ENCODE measurements at regions not wholly inside any gene's neighbourhood (a gene's known extent, or its start where the extent isn't known, plus 50 kb on each side); places are given as distances from the start of the nearest gene placed in this dataset.

DNA sequence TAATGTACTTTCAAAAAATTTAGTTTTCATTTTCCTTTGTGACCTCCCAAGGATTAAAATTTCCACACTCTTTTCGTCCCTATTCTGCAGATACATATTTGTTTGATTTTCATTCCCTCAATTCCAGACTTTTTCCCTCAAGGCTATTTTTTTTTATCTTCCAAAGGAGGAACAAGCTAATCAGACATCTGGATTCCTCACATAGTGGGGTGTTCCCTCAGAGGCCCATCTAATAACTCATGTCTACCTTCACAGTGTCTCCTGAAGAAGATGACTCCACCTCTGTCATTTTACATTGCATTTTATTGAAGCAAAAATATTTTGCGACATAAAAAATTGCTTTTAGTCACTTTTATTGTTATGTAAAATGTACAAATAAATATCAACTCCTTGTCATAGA, 122.2 kb downstream of the RFPL4B start:
- TF ChIP-seq, protein P1, sequence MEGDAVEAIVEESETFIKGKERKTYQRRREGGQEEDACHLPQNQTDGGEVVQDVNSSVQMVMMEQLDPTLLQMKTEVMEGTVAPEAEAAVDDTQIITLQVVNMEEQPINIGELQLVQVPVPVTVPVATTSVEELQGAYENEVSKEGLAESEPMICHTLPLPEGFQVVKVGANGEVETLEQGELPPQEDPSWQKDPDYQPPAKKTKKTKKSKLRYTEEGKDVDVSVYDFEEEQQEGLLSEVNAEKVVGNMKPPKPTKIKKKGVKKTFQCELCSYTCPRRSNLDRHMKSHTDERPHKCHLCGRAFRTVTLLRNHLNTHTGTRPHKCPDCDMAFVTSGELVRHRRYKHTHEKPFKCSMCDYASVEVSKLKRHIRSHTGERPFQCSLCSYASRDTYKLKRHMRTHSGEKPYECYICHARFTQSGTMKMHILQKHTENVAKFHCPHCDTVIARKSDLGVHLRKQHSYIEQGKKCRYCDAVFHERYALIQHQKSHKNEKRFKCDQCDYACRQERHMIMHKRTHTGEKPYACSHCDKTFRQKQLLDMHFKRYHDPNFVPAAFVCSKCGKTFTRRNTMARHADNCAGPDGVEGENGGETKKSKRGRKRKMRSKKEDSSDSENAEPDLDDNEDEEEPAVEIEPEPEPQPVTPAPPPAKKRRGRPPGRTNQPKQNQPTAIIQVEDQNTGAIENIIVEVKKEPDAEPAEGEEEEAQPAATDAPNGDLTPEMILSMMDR (IDR thresholded peaks at IDR 0.05), result no peak
- no peak overlapping the region for H3K27ac ChIP-seq
- no peak for ATAC-seq
- H3K9me3 ChIP-seq, result no peaks in the 10 kb centered on the region
- 80 to 90% methylated on average over 2 of the region's 2 CpGs for WGBS, 2 donors
- intact Hi-C loops (cut with DNase I), result no loop called here
- H3K4me3 ChIP-seq, result no peak overlapping the region
- no peaks in the 10 kb centered on the region for H3K27me3 ChIP-seq
- no peaks in the 10 kb centered on the region for H3K36me3 ChIP-seq
- no peak for DNase-seq
- H3K4me1 ChIP-seq, result no peaks in the 10 kb centered on the region

DNA sequence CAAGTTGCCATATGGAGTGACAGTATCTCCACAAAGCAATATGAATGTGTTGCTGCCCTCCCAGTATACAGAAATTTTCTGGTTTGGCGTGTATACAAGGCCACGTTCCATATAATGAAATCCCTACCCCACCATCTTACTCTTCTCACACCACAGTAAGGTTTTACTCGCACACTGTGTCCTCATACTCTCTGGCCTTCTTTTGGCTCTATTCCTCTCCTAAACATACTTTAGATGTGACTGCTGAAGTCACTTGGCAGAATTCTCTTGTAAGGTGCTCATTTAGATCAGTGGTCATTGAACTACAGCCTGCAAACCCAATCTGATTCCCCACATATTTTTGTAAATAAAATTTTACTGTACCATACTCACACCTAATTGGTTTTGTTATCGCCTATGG, 123.2 kb downstream of the RFPL4B start:
- DNase-seq, result no peak
- Histone ChIP-seq H3K4me3 (no peak overlapping the region), H3K4me1 (no peaks in the 10 kb centered on the region), H3K36me3 (no peaks in the 10 kb centered on the region), H3K27me3 (no peaks in the 10 kb centered on the region), H3K27ac (no peak overlapping the region), H3K9me3 (no peaks in the 10 kb centered on the region)
- 92 to 97% methylated on average over 4 of the region's 4 CpGs for WGBS, 2 donors
- intact Hi-C loops (cut with DNase I), result no loop called here
- TF ChIP-seq, protein P1 (IDR thresholded peaks at IDR 0.05), result no peak
- no peak for ATAC-seq

DNA sequence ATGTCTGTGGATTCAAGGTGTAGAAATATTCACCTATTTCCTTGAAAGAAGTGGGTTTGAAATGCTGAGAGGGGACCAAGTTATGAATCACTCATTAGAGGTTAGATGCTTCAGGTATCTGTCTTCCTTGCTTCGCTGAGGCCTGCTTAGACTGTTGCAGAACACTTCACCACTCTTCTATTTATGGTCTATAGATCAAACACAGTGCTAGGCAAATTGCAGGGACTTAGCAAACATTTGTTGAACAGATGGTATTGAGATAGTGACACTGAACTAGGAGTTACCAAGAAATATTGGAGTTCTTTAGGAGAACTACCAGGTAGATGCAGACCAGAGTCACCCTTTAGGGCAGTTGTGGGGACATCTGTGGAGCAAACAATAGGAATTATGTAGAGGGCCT, 123.8 kb downstream of the RFPL4B start:
- no peaks in the 10 kb centered on the region for H3K36me3 ChIP-seq
- H3K27me3 ChIP-seq, result no peaks in the 10 kb centered on the region
- no peaks in the 10 kb centered on the region for H3K9me3 ChIP-seq
- H3K27ac ChIP-seq, result no peak overlapping the region
- H3K4me1 ChIP-seq, result no peaks in the 10 kb centered on the region
- ATAC-seq (no peak), DNase-seq (no peak)
- WGBS, 2 donors, result 97% methylated on average over 1 of the region's 1 CpG
- intact Hi-C loops (cut with DNase I), result no loop called here
- no peak overlapping the region for H3K4me3 ChIP-seq
- TF ChIP-seq, protein P1 (IDR thresholded peaks at IDR 0.05), result no peak

DNA sequence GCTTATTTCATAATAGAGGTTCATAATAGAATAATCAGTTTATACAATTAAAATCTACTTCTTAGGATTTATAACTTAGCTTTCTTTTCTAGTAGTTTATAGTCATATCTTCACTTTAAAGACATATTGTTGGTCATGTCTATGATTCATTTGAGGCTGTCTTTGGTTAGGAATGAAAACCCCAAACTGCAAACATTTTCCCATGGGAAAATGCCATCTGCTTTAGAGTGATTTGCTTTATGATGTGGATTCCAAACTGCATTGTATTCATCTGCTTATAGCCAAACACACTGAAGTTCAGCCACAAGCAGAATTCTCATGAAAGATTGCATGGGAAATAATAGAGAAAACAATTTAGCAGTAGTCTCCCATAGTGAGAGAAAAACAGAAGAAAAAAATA, 128.0 kb downstream of the RFPL4B start:
- TF ChIP-seq, protein P1 (IDR thresholded peaks at IDR 0.05), result no peak
- H3K27me3 ChIP-seq, result no peaks in the 10 kb centered on the region
- H3K4me1 ChIP-seq, result no peaks in the 10 kb centered on the region
- no peak overlapping the region for H3K27ac ChIP-seq
- intact Hi-C loops (cut with DNase I), result no loop called here
- H3K4me3 ChIP-seq, result no peak overlapping the region
- H3K9me3 ChIP-seq, result no peaks in the 10 kb centered on the region
- ATAC-seq (no peak), DNase-seq (no peak)
- no peaks in the 10 kb centered on the region for H3K36me3 ChIP-seq

DNA sequence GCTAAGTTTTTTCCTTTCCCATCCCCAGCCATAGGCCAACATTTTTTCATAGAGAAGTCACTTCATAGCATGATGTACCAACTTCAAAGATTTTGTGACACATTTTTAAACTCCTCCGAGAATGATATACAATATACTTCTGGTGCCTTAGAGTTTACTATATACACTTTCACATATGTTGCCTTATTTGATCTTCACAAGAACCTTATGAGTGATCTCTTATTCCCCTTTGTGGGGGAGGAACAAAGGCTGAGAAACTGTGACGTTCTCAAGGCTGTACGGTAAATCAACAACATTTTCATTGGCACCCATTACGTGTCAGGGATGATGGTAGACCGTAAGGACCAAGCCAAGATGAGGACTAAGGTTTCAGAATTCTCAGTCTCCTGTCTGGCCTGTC, 130.0 kb downstream of the RFPL4B start:
- intact Hi-C loops (cut with DNase I), result no loop called here
- TF ChIP-seq, protein P1 (IDR thresholded peaks at IDR 0.05), result no peak
- Histone ChIP-seq H3K9me3 (no peaks in the 10 kb centered on the region), H3K4me1 (no peaks in the 10 kb centered on the region), H3K36me3 (no peaks in the 10 kb centered on the region), H3K4me3 (no peak overlapping the region), H3K27me3 (no peaks in the 10 kb centered on the region), H3K27ac (no peak overlapping the region)
- WGBS, 2 donors, result 92% methylated on average over 5 of the region's 5 CpGs
- no peak for ATAC-seq
- DNase-seq, result no peak
